HEK293 (cell line): ENCODE measurements at regions not wholly inside any gene's neighbourhood (a gene's known extent, or its start where the extent isn't known, plus 50 kb on each side); places are given as distances from the start of the nearest gene placed in this dataset.

ENCODE experiments used
- CTCF ChIP-seq: fragments of 450-650 bp; formaldehyde crosslinking; IDR thresholded peaks from 2 replicates; pipeline ENCODE4 v1.5.1; 2016; ENCODE audit warnings: missing biosample characterization, missing genetic modification characterization
- MEIS1 ChIP-seq: sonication (generic); formaldehyde crosslinking; IDR thresholded peaks from 2 replicates; pipeline ENCODE4 v1.8.1; 2022; ENCODE audit warnings: missing genetic modification reagents, mild to moderate bottlenecking, borderline replicate concordance
- SETDB1 ChIP-seq: IDR thresholded peaks from one replicate; pipeline ENCODE4 v1.6.1; 2017; ENCODE audit warnings: mild to moderate bottlenecking, low read length, moderate library complexity, mixed read lengths; ENCODE audit not compliant: insufficient read length
- TSHZ1 ChIP-seq: fragments of 450-650 bp; formaldehyde crosslinking; IDR thresholded peaks from 2 replicates; pipeline ENCODE4 v1.5.1; 2016; ENCODE audit warnings: missing biosample characterization, missing genetic modification characterization, borderline replicate concordance
- ZBTB11 ChIP-seq: fragments of 450-650 bp; formaldehyde crosslinking; conservative IDR thresholded peaks from 2 replicates; pipeline ENCODE4 v1.5.1; 2016; ENCODE audit warnings: low read depth, missing biosample characterization, missing genetic modification characterization
- ZBTB44 ChIP-seq: fragments of 450-650 bp; IDR thresholded peaks from 2 replicates; pipeline ENCODE4 v1.5.1; 2018; ENCODE audit warnings: missing biosample characterization, mild to moderate bottlenecking, missing genetic modification characterization
- ZBTB7A ChIP-seq: fragments of 450-650 bp; formaldehyde crosslinking; IDR thresholded peaks from 2 replicates; pipeline ENCODE4 v1.5.1; 2016; ENCODE audit warnings: low read depth, missing biosample characterization, missing genetic modification characterization
- ZFP3 ChIP-seq: fragments of 450-650 bp; formaldehyde crosslinking; IDR thresholded peaks from 2 replicates; pipeline ENCODE4 v1.5.1; 2016; ENCODE audit warnings: low read depth, missing biosample characterization, missing genetic modification characterization
- ZNF148 ChIP-seq: fragments of 450-650 bp; formaldehyde crosslinking; IDR thresholded peaks from 2 replicates; pipeline ENCODE4 v1.5.0; 2017; ENCODE audit warnings: missing biosample characterization, missing genetic modification characterization, borderline replicate concordance
- ZNF362 ChIP-seq: fragments of 450-650 bp; formaldehyde crosslinking; IDR thresholded peaks from 2 replicates; pipeline ENCODE4 v1.5.1; 2016; ENCODE audit warnings: missing biosample characterization, missing genetic modification characterization
- ZNF518A ChIP-seq: fragments of 450-650 bp; formaldehyde crosslinking; conservative IDR thresholded peaks from 2 replicates; pipeline ENCODE4 v1.5.1; 2016; ENCODE audit warnings: low read depth, missing biosample characterization, missing genetic modification characterization
- ZNF76 ChIP-seq: fragments of 450-650 bp; formaldehyde crosslinking; IDR thresholded peaks from 2 replicates; pipeline ENCODE4; 2016; ENCODE audit warnings: low read depth, missing biosample characterization, missing genetic modification characterization, borderline replicate concordance

- TF ChIP-seq CTCF (tag by site-specific recombination) (no peak), TSHZ1 (no peak), ZBTB11 (tag by site-specific recombination) (no peak), ZNF148 (no peak), ZNF76 (tag by site-specific recombination) (no peak), ZNF362 (tag by site-specific recombination) (no peak), ZBTB44 (no peak), ZBTB7A (tag by site-specific recombination) (no peak), ZFP3 (tag by site-specific recombination) (no peak), SETDB1 (no peak), MEIS1 (CRISPR knock-in tag) (no peak), ZNF518A (tag by site-specific recombination) (no peak)
Observed at GRCh38 chr6:134768931-134769330, 181.0 kb downstream of the ALDH8A1 start.
